NCI-H2196 (cell line): ENCODE measurements at regions not wholly inside any gene's neighbourhood (a gene's known extent, or its start where the extent isn't known, plus 50 kb on each side); places are given as distances from the start of the nearest gene placed in this dataset.

ENCODE experiments used
- DNase-seq: peaks from one replicate; lab custom pipeline; 2025; ENCODE audit not compliant: unreplicated experiment; lab: John Stamatoyannopoulos, UW

GRCh38 chr16:64419832-64420231, 702.0 kb downstream of the CDH11 start:
- no peak for DNase-seq

GRCh38 chr16:64417711-64418227, 704.1 kb downstream of the CDH11 start:
- DNase-seq, result no peak

- DNase-seq, result peak; percentile 40
Observed at GRCh38 chr16:64416216-64417005, 705.5 kb downstream of the CDH11 start.

GRCh38 chr16:64412578-64413280, 709.1 kb downstream of the CDH11 start:
- no peak for DNase-seq

GRCh38 chr16:64410306-64410705, 711.6 kb downstream of the CDH11 start:
- no peak for DNase-seq

GRCh38 chr16:64409783-64410210, 712.1 kb downstream of the CDH11 start:
- DNase-seq, result no peak

GRCh38 chr16:64408699-64409098, 713.2 kb downstream of the CDH11 start:
- DNase-seq, result no peak

- no peak for DNase-seq
Observed at GRCh38 chr16:64406770-64407181, 715.1 kb downstream of the CDH11 start.

GRCh38 chr16:64403352-64403751, 718.5 kb downstream of the CDH11 start:
- DNase-seq, result no peak

- no peak for DNase-seq
Observed at GRCh38 chr16:64398793-64399192, 723.1 kb downstream of the CDH11 start.

GRCh38 chr16:64397945-64398508, 723.8 kb downstream of the CDH11 start:
- no peak for DNase-seq

- DNase-seq, result no peak
Observed at GRCh38 chr16:64397042-64397441, 724.8 kb downstream of the CDH11 start.

- no peak for DNase-seq
Observed at GRCh38 chr16:64394061-64394460, 727.8 kb downstream of the CDH11 start.

- no peak for DNase-seq
Observed at GRCh38 chr16:64392456-64392855, 729.4 kb downstream of the CDH11 start.

GRCh38 chr16:64391063-64391600, 730.7 kb downstream of the CDH11 start:
- DNase-seq, result no peak

GRCh38 chr16:64390102-64390501, 731.8 kb downstream of the CDH11 start:
- DNase-seq, result no peak

GRCh38 chr16:64384636-64385035, 737.2 kb downstream of the CDH11 start:
- no peak for DNase-seq

GRCh38 chr16:64381979-64382378, 739.9 kb downstream of the CDH11 start:
- no peak for DNase-seq

- no peak for DNase-seq
Observed at GRCh38 chr16:64380751-64381150, 741.1 kb downstream of the CDH11 start.

GRCh38 chr16:64375391-64375980, 746.4 kb downstream of the CDH11 start:
- no peak for DNase-seq

- no peak for DNase-seq
Observed at GRCh38 chr16:64370112-64370511, 751.8 kb downstream of the CDH11 start.
